ENCODE measurements at regions not wholly inside any gene's neighbourhood (a gene's known extent, or its start where the extent isn't known, plus 50 kb on each side); places are given as distances from the start of the nearest gene placed in this dataset.
A peak's percentile ranks its signal among the peaks of the same experiment; 100 is the strongest.
"Not testable (repeated sequence)": the region's sequence is repeated elsewhere in the genome, so short reads cannot be mapped to it uniquely, and the experiment has no call there.

DNA sequence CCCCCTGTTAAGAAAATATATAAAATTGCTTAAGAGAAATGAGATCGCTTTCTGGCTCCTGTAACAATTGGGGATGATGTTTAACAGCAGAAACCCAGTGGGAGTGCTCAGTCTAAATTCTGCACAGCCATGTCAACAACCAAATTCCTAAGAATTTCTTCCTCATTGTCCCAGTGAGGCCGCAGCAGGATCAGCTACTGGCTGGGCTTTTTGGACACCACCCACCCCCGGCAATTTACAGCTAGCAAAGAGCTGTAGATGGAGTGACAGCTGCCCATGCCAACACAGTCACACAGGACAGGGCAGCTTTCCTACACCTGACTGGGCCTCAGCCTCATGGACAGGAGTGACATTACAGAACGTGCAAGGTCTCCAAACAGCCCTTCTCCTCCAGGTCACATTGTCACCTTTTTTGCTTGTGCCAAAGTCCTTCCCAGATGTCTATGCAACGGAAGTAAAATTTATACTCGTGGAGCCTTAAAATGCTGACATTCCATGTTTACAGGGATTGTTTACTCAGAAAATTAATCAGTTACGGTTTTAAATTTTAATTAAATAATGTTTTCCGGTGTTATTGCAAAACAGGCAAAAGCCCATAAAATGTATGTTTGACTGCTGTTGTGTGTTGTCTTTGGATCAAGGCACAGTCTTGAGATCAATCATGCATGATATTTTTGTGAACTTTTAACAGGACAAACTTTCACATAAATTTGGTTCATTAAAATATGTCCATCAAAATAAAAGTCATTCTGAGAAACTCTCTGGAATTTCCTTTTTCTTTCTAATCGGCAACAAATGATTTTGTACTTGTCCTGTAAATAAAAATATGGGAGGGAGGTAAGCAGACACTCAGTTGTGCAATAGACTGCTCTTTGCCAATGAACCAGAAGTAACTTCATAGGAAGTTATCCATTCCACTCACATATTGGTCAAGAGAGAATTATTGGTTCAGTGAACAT lies 943.2 kb downstream of the MCTP2 start:
- DNase-seq (ENCODE audit: low read depth in 2 of 2): no peak

DNA sequence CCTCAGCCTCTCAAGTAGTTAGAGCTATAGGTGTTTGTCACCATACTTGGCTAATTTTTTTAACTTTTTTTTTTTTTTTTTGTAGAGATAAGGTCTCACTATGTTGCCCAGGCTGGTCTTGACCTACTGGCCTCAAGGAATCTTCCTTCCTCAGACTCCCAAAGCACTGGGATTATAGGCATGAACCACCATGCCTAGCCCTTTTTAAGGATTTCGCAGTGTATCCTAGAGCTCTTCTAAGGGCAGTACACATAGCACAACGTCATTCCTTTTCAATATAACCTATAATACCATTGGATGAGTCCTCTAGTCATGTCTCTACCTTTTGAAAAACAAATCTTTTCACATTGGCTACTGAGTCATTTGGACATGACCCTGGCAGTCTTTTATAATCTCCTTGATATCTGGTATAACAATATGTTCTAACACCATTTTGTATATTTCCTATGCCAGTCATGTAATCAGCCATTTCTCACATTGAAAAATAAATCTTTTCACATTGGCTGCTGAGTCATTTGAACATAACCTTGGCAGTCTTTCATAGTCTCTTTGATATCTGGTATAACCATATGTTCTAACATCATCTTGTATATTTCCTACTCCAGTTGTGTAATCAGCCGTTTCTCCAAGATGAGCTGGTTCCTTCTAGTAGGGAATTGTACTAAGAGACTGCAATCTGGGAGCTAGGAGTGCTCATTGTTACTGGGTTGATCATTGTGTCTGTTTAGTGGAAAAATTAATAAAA lies 944.7 kb downstream of the MCTP2 start:
- peak in 1 of 2 experiments; percentile 12 for DNase-seq (ENCODE audit: low read depth in 2 of 2)

DNA sequence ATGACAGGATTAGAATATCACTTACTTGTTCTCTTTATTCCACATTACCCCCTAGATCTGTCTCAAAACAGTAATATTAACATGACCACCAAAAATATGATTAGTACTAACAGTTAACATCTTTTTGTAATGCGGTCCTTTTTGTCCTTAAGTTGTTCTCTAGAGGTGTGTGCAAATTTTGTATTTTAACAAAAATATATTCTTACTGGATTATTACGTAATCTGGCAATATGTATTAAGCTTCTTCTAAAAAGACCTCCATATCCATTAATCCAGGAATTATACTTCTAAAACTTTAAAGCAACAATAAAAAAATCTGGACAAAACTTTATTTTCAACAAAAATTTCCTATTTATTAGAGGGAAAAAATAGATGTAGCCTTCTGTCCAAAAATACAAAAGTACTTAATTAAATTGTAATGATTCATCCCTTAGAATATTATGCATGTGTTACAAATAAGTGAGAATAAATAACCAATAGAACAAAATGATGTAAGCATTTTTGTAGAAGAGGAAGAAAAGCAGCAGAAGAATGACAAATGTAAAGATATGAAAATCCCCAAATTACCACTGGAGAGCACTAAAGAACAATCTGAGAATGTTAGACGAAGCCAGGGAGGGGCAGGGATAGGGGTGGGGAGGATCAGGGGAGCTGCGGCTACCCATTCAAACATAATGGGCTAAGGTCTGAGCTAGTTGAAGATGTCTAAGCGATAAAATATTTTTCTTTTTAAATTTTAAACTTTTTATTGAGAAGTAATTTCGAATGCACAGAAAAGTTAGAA lies 945.6 kb downstream of the MCTP2 start:
- no peak for DNase-seq (ENCODE audit: low read depth in 2 of 2)

DNA sequence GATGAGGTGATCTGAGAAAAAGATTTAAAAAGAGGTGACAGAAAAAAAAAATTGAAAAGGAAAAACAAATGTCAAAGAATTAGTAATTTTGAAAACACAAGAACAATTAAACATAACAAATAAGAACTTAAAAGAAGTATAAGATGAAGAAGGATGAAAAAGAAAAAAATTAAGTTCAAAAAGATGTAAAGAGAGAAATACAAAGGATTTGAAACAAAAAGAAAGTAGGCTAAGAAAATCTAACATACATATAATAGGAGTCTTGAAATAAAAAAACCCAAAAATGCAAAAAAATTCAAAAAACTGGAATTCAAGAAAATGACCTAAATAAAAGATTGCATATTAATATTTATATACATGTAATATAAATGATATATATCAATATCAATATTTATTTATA lies 949.2 kb downstream of the MCTP2 start:
- DNase-seq (ENCODE audit: low read depth in 2 of 2): no peak

DNA sequence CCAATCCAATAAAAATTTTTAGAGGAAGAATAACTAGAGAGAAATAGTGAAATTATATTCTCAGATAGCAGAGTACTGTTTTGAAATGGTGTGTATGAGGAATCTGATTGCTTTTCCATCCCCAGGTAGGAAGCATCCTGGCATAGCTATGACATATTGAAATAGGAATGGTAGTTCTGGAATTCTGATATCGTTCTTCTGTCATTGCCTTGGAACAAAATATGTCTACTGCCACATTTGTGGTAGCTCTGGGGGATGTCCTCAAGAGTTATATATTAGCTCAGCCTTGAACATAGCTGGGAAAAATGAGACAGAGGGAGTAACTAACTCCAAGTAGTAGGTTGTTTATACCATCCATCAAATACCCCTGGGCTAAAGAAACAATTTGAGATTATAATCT lies 950.7 kb downstream of the MCTP2 start:
- no peak for DNase-seq (ENCODE audit: low read depth in 2 of 2)

DNA sequence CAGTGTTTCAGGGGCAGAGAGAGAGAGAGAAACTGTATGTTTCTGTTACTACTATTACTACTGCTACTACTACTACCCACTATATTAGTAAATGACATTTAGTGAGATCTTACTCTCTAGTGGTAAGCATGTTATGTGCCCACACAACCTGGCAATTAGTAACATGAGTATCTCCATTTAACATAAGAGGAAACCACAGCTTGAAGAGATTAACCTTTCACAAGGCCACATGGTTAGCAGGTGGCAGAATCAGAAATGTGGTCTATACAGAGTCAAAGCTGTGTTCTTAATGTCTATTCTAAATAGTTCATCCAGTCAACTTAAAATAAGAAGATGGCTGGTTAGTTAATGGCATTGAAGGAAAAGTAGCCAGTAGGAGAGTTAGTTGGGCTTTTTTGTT lies 961.6 kb downstream of the MCTP2 start:
- DNase-seq (ENCODE audit: low read depth in 2 of 2): no peak

DNA sequence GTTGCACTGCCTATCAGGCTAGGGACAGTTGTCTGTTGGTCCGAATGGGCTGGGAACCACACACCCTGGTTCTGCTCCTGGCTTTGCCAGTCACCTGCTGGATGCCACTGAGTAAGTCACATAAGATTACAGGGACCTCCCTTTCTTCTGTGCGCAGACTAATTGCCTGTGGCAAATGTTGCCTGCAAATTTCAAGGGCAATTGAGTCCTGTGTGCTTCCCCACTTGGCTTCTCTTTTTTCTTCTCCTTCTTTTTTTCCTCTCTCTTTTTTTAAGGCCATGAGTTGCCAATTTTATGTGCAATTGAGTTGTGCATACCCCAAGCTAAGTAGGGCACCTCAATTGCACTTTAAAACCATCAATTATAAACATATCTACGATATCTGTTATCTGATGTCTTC lies 963.4 kb downstream of the MCTP2 start:
- no peak for DNase-seq (ENCODE audit: low read depth in 2 of 2)

DNA sequence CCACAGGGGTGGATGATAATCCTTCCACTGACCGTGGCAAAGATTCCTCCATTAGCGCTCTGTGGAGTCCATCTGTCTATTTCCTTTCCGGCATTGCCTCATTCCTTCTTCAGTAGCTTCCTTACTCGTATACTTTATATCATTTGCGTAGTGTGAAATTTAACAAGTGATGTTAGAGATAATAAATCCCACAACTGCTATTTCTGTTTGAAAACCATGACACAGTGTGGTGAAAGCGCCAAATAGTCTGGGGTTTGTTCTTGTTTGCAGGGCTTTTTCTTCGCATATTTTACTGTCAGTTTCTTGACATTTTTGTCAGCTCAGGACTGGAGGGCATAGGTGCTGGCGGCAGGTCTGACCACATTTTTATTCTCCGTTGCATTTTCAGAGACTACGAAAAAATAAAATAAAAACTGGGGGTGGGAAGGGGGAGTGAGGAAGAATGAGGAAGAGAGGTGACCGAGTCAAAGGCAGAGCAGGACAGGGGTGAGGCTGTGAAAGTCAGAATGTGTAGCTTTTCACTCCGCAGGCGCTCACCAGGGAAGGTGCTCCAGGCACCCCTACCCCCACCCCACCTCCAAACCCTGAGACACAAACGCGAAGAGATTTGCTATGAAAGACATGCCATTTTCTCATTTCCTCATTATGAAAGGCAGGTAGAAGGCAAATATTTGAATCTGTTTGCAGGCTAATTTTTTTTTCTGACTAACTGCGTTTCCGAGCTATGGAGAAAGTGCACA lies 965.0 kb downstream of the MCTP2 start:
- no peak for DNase-seq (ENCODE audit: low read depth in 2 of 2)

DNA sequence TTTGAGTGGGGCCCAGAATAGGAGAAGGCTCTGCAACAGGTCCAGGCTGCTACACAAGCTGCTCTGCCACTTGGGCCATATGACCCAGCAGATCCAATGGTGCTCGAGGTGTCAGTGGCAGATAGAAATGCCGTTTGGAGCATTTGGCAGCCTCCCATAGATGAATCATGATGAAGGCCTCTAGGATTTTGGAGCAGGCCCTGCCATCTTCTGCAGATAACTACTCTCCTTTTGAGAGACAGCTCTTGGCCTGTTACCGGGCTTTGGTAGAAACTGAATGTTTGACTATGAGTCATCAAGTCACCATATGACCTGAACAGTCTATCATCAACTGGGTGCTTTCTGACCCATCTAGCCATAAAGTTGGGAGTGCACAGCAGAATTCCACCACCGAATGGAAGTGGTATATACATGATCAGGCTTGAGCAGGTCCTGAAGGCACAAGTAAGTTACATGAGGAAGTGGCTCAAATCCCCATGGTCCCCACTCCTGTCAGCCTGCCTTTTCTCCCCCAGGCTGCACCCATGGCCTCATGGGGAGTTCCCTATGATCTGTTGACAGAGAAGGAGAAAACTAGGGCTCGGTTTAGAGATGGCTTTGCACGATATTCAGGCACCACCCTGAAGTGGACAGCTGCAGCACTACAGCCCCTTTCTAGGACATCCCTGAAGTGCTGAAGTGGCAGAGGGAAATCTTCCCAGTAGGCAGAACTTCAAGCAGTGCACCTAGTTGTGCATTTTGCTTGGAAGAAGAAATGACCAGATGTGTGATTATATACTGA lies 971.4 kb downstream of the MCTP2 start:
- no peak for DNase-seq (ENCODE audit: low read depth in 2 of 2)

DNA sequence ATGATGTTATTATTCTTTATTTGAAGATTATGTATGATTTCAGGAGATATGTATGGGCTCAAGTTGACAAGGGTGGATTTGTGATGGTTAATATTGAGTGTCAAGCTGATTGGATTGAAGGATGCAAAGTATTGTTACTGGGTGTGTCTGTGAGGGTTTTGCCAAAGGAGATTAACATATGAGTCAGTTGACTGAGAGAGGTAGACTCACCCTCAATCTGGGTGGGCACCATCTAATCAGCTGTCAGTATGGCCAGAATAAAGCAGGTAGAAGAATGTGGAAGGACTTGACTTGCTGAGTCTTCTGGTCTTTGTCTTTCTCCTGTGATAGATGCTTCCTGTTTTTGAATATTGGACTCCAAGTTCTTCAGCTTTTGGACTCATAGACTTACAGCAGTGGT lies 973.7 kb downstream of the MCTP2 start:
- no peak for DNase-seq (ENCODE audit: low read depth in 2 of 2)

DNA sequence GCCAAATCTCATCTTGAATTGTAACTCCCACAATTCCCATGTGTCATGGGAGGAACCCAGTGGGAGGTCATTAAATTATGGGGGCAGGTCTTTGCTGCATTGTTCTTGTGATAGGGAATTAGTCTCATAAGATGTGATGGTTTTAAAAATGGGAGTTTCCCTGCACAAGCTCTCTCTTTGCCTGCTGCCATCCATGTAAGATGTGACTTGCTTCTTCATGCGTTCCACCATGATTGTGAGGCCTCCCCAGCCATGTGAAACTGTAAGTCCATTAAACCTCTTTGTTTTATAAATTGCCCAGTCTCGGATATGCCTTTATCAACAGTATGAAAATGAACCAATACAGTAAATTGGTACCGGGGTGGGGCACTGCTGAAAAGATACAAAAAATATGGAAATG lies 974.5 kb downstream of the MCTP2 start:
- DNase-seq (ENCODE audit: low read depth in 2 of 2): not testable (repeated sequence)

DNA sequence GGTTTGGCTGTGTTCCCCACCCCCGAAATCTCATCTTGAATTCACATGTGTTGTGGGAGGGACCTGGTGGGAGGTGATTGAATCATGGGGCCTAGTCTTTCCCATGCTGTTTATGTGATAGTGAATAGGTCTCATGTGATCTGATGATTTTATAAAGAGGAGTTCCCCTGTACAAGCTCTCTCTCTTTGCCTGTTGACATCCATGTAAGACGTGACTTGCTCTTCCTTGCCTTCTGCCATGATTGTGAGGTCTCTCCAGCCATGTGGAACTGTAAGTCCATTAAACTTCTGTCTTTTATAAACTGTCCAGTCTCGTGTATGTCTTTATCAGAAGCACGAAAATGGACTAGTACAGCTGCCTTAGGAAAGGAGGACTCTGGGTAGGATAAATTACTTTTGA lies 976.7 kb downstream of the MCTP2 start:
- DNase-seq (ENCODE audit: low read depth in 2 of 2): no peak

DNA sequence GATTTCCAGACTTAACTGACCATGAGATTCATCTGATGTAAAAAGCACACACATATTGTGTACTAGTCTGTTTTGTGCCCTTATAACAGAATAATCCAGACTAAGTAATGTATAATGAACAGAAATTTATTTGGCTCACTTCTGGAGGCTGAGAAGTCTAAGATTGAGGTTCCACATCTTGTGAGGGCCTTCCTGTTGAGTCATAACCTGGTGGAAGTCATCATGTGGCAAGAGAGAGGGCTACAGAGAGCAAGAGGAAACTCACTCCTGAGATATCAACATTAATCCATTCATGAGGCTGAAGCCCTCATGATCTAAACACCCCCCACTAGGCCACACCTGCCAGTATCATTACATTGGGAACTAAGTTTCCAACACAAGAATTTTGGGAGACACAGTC lies 977.6 kb downstream of the MCTP2 start:
- DNase-seq (ENCODE audit: low read depth in 2 of 2): no peak

DNA sequence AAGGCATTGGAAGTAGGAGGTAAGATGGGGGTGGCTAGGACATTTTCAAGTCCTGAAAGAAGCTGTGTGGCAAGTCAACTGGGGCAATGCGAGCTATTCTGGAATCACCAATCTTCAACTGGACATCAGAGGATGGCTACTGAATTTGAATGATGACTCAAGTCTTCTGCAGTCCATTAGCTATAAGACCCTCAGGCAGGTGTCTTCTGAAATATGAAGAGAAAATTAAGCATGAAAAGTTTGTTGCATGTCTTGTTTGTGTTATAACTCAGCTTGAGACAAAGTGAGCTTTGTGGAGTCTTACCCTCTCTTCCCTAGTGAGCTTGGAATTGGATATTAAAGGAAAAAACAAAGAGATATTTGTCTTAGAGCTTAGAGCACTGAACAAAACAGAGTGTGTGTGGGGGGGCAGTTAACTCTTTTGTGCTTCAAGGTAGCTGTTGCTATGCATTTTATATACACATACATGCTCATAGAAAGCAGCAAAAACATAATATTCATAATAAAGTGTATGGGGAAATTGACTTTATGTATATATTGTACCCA lies 979.1 kb downstream of the MCTP2 start:
- no peak for DNase-seq (ENCODE audit: low read depth in 2 of 2)

DNA sequence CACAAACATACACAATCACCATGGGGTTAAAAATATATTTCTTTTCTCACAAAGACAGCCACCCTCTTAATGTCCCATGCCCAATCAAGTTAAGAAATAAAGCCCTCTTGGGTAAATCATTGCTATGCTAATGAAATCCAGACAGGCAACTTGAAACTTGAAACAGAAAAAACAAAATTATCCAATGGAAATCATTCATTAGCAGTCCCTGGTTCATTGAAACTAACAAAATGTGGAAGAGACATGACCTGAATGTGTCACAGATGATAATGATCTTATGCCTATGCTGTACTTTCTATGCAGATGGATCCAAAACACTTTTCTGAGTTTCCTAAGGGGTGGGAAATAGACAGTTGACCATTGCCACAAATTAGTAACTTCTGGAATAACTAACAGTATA lies 983.7 kb downstream of the MCTP2 start:
- no peak for DNase-seq (ENCODE audit: low read depth in 2 of 2)

DNA sequence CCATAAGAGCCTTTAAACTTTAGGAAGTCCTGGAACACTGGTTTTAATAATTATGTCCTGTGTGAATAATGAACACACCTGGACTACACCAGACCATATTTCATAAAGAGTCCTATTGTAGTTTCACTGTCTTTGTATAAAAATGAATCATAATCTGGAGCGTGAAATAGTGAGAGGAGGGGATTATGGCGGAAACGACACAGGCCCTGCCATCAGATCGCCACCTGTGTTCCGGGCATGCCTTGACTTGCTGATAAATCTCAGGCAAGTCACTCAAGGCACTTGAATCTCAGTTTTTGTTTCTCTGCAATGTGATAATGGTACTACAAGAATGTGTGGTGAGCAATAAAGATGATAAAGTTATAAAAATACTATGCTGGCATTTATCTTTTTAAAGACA lies 995.5 kb downstream of the MCTP2 start:
- DNase-seq (ENCODE audit: low read depth in 2 of 2): no peak

DNA sequence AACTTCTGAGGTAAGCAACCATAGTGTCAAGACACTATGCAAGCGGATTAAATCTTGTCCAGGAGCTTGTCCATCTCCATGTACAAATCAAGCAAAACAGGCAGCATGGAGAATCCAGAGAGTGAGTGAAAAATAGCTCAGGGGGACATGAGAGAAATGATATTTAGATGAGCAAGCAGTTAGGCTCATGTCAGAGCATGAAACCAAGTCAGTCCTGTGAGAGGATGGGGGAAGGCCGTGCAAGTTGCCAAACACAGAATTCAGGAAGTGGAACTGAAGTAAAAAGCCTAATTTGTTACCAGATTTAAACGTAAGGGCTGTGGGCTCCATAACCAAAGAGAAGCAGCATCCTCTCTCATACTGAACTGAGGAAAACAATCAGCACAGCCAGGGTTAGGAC lies 995.9 kb downstream of the MCTP2 start:
- DNase-seq (ENCODE audit: low read depth in 2 of 2): no peak

DNA sequence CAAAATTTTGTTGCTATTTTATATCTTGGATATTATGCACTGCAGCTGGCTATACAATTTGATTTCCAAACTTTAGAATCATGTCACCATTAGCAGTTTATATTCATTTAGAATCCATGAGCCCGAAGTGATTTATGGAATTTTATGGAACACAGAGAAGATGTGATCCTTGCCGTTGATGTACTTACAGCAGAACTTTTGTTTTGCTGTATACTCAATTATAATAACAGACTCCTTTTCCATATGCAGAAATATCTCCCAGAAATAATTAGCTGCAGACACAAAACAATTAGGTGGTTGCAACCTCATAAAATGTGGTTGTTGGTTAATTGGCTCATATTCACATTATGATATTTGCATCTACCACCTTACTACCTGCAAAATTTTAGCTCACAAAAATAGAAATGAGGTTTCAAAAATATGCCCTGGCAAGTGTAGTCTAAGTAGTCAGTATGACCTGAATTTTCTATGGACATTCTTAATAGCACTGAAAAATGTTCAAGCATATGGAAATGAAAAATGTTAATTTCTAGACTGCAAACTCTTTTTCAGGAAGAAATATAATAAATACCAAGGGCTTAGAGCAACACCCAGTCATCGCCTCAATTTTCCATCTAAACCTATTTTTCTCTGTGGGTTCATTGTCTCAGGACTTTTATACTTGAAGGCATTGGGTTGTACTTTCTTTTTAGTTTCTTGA lies 997.6 kb downstream of the MCTP2 start:
- DNase-seq (ENCODE audit: low read depth in 2 of 2): no peak

DNA sequence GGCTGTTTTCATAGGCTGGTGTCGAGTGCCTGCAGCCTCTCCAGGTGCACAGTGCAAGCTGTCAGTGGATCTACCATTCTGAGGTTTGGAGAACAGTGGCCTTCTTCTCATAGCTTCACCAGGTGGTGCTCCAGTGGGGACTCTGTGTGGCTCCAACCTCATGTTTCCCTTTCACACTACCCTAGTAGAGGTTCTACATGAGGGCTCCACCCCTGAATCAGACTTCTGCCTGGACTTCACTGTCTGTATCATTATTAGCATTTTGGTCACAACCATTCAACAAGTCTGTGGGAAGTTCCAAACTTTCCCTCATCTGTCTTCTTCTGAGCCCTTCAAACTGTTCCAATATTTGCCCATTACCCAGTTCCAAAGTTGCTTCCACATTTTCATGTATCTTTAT lies 1003.7 kb downstream of the MCTP2 start:
- no peak for DNase-seq (ENCODE audit: low read depth in 2 of 2)
